AG09319 (cell line): ENCODE measurements at regions not wholly inside any gene's neighbourhood (a gene's known extent, or its start where the extent isn't known, plus 50 kb on each side); places are given as distances from the start of the nearest gene placed in this dataset.
A peak's percentile ranks its signal among the peaks of the same experiment; 100 is the strongest.

ENCODE experiments used
- DNase-seq: peaks from one replicate; pipeline ENCODE4 v3.0.0-alpha.2; 2010; ENCODE audit warnings: low read depth; ENCODE audit errors: extremely low read depth
- TF ChIP-seq, protein P1 (sequence below): IDR thresholded peaks from 2 replicates; pipeline ENCODE4 v1.5.1; 2011; ENCODE audit warnings: low read depth, mild to moderate bottlenecking, inconsistent platforms, low read length, moderate library complexity

DNA sequence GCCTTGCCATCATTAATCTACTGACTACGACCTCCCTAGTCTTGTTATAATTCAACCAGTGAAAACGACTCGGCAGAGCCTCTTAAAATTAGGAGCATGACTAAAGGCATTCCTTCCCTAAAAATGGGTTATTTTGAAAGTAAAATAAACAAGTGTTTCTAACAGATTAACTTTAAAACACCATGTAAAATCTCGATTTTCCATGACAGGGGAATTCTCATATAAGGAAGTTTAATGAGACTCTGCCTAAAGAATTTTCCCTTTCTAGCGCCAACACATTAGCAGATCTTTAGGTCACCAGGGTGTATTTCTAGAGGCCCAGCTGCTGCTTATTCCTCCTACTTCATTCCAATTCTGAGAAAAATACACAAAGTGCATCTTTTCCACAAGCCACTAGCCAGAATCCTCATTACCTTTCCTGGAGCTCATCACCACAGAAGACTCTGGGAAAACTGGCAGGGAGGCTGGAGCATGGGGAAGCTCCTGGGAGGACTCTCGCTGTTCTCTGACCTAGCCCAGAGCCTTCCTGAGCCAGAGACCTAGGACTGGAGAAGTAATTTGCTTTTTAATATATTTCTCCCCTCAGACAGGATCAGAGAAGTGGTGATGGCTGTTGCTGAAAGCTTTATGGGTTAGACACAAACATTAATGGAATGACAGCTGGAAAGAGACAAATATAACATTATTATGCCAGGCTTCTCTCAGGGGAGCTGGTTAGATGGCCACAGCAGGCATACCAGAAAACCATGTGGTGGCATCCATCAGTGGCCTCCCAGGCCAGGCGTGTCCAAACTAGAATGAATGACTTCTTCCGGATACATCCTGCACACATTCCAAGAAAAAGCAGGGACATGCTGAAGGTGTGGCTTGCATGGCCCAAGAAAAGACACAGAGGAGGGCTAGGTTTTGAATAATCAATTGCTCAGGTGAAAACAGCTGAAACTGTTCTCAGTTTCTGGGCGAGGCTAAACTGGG is 63.6 kb upstream of the CTTNBP2NL start:
- TF ChIP-seq, protein P1, sequence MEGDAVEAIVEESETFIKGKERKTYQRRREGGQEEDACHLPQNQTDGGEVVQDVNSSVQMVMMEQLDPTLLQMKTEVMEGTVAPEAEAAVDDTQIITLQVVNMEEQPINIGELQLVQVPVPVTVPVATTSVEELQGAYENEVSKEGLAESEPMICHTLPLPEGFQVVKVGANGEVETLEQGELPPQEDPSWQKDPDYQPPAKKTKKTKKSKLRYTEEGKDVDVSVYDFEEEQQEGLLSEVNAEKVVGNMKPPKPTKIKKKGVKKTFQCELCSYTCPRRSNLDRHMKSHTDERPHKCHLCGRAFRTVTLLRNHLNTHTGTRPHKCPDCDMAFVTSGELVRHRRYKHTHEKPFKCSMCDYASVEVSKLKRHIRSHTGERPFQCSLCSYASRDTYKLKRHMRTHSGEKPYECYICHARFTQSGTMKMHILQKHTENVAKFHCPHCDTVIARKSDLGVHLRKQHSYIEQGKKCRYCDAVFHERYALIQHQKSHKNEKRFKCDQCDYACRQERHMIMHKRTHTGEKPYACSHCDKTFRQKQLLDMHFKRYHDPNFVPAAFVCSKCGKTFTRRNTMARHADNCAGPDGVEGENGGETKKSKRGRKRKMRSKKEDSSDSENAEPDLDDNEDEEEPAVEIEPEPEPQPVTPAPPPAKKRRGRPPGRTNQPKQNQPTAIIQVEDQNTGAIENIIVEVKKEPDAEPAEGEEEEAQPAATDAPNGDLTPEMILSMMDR: no peak

DNA sequence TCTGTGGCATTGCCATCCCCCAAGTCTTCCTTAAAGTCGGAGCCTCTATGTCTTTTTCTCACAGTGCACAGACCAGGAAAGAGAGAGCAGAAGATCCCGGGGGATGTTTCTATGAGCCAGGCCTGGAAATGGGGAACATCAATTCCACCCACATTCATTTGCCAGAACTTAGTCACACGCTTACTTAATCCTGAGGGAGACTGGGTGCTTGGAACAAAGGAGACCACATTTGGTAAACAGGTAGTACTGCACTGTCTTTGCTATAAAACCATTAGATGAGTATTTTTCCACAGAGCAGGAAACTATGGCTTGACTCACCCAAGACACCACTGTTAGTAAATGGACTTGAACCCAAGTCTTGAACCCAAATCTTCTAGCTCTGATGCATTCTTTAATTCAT is 60.7 kb upstream of the CTTNBP2NL start:
- DNase-seq: no peak

More for the DNA sequence above, 63.6 kb upstream of the CTTNBP2NL start:
- DNase-seq: no peak

GRCh38 chr1:112337028-112337531 is 58.9 kb upstream of the CTTNBP2NL start:
- no peak for DNase-seq
- TF ChIP-seq, protein P1: peak; percentile 76

More for the DNA sequence above, 60.7 kb upstream of the CTTNBP2NL start:
- TF ChIP-seq, protein P1: no peak

- TF ChIP-seq, protein P1: no peak
- no peak for DNase-seq
Observed at GRCh38 chr1:112341986-112342385, 54.0 kb upstream of the CTTNBP2NL start.

DNA sequence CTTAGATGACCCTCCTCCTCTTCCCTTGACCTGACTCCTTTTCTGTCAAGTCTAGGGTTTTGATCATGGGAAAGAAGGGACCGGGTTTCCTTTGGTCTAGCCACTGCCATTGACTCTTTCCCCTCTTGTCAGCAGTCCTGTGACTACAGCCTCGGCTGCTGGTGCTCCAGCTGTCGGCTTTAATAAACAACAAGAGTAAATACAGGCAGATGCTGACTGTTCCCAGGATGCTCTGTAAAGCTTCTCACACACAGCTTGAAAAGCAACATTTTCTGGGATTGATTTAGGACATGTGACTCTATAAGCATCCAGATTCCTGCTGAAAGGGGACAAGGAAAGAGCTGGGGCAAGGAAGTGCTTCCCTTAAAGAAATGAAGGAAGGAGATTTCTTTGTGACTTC is 53.5 kb upstream of the CTTNBP2NL start:
- no peak for DNase-seq
- TF ChIP-seq, protein P1: no peak

GRCh38 chr1:112344754-112345423 is 51.1 kb upstream of the CTTNBP2NL start:
- DNase-seq: no peak
- TF ChIP-seq, protein P1: no peak
